ENCODE measurements at regions not wholly inside any gene's neighbourhood (a gene's known extent, or its start where the extent isn't known, plus 50 kb on each side); places are given as distances from the start of the nearest gene placed in this dataset.

DNA sequence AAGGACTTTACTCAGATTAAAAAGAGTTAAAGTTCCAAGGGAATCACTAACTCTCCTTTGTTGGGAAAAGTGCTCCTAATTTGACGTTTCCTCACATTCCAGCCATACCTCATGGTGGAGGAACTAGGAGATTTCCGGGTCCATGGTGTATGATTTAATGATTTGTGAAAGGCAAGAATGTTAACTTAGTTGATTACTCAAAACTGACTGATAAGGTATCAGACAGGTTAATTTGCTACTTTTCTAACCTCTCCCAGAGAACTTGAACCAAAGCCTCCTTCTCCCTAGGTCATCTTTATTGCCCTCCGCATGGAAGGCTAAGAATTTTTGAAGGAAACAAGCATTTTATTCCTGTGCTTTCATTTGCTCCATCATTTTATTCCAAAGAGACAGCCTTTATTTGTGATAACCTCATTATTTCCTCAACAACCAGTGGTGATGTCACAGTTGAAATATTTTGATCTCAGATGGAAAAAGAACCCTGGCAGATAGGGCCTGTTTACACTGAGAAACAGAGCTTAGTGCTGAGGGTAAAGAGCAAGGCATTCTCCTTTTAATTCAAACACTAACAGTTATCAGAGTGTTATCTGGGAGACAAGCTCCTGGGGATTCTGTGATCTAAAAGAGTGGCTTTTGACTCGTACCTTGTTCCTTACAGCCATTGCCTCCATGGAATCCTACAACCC lies 57.4 kb upstream of the BMP2 start:
- TF ChIP-seq GABPA (IDR thresholded peaks at IDR 0.05; ENCODE audit: low read depth) (no peak), POLR2AphosphoS5 (IDR thresholded peaks at IDR 0.05; ENCODE audit: low read depth) (no peak), SPI1 (IDR thresholded peaks at IDR 0.05; ENCODE audit: borderline replicate concordance, low read depth) (no peak), REST (IDR thresholded peaks at IDR 0.05; ENCODE audit: insufficient replicate concordance, low read depth) (no peak)
- TF ChIP-seq, protein P1, sequence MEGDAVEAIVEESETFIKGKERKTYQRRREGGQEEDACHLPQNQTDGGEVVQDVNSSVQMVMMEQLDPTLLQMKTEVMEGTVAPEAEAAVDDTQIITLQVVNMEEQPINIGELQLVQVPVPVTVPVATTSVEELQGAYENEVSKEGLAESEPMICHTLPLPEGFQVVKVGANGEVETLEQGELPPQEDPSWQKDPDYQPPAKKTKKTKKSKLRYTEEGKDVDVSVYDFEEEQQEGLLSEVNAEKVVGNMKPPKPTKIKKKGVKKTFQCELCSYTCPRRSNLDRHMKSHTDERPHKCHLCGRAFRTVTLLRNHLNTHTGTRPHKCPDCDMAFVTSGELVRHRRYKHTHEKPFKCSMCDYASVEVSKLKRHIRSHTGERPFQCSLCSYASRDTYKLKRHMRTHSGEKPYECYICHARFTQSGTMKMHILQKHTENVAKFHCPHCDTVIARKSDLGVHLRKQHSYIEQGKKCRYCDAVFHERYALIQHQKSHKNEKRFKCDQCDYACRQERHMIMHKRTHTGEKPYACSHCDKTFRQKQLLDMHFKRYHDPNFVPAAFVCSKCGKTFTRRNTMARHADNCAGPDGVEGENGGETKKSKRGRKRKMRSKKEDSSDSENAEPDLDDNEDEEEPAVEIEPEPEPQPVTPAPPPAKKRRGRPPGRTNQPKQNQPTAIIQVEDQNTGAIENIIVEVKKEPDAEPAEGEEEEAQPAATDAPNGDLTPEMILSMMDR (IDR thresholded peaks at IDR 0.05; ENCODE audit: insufficient read depth, low read length): no peak
- no peak for DNase-seq (ENCODE audit: low read depth in 1 of 2, low spot score in 1 of 2)
- Histone ChIP-seq H3K27me3 (ENCODE audit: insufficient read depth, poor library complexity, severe bottlenecking) (no peaks in the 10 kb centered on the region), H3K4me3 (replicated peaks; ENCODE audit: insufficient read depth, low read length) (no peak overlapping the region), H3K27ac (replicated peaks) (no peak overlapping the region)

DNA sequence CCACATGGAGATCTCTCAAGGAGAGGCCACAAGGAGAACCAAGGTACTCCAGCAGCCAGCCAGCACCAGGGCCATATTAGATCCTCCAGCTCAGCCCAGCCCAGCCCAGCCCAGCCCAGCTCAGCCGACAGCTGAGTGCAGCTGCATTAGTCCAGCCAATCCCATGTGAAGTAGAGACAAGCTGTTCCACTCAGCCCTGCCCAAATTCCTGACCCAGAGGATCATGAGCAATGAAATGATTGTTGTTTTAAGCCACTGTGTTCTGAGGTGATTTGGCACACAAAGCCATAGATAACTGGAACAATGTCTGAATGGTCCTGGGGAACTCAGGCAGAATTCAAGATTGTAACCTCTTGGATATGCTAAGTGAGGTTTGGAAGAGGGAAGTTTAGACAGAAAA lies 59.5 kb upstream of the BMP2 start:
- no peak overlapping the region for H3K4me3 ChIP-seq (replicated peaks; ENCODE audit: insufficient read depth, low read length)
- H3K27me3 ChIP-seq (ENCODE audit: insufficient read depth, poor library complexity, severe bottlenecking): no peaks in the 10 kb centered on the region
- DNase-seq (ENCODE audit: low read depth in 1 of 2, low spot score in 1 of 2): no peak
- TF ChIP-seq SPI1 (IDR thresholded peaks at IDR 0.05; ENCODE audit: borderline replicate concordance, low read depth) (no peak), POLR2AphosphoS5 (IDR thresholded peaks at IDR 0.05; ENCODE audit: low read depth) (no peak), REST (IDR thresholded peaks at IDR 0.05; ENCODE audit: insufficient replicate concordance, low read depth) (no peak), GABPA (IDR thresholded peaks at IDR 0.05; ENCODE audit: low read depth) (no peak)
- TF ChIP-seq, protein P1 (IDR thresholded peaks at IDR 0.05; ENCODE audit: insufficient read depth, low read length): no peak
- no peak overlapping the region for H3K27ac ChIP-seq (replicated peaks)

GRCh38 chr20:6707321-6707831 lies 60.1 kb upstream of the BMP2 start:
- TF ChIP-seq POLR2AphosphoS5 (IDR thresholded peaks at IDR 0.05; ENCODE audit: low read depth): peak; percentile 64; the same call in 1 of the 2 replicates
- no peak for TF ChIP-seq SPI1 (IDR thresholded peaks at IDR 0.05; ENCODE audit: borderline replicate concordance, low read depth)
- TF ChIP-seq REST (IDR thresholded peaks at IDR 0.05; ENCODE audit: insufficient replicate concordance, low read depth): no peak
- no peak for TF ChIP-seq GABPA (IDR thresholded peaks at IDR 0.05; ENCODE audit: low read depth)
- DNase-seq (ENCODE audit: low read depth in 1 of 2, low spot score in 1 of 2): peak in 1 of 2 experiments; percentile 11
- H3K27ac ChIP-seq (replicated peaks): no peak overlapping the region

More at GRCh38 chr20:6707321-6707831, 60.1 kb upstream of the BMP2 start:
- H3K4me3 ChIP-seq (replicated peaks; ENCODE audit: insufficient read depth, low read length): no peak overlapping the region
- no peaks in the 10 kb centered on the region for H3K27me3 ChIP-seq (ENCODE audit: insufficient read depth, poor library complexity, severe bottlenecking)

Measured in HL-60 (cell line).